ENCODE measurements at regions not wholly inside any gene's neighbourhood (a gene's known extent, or its start where the extent isn't known, plus 50 kb on each side); places are given as distances from the start of the nearest gene placed in this dataset.

- H4K20me1 ChIP-seq (ENCODE audit: insufficient read depth), result no peaks in the 10 kb centered on the region
- in situ Hi-C loops (cut with MboI), result no loop called here
Measured at GRCh38 chr4:31995943-31996901, 1276.1 kb downstream of the PCDH7 start.

GRCh38 chr4:31998807-31999206, 1278.6 kb downstream of the PCDH7 start:
- Histone ChIP-seq H3K36me3 (ENCODE audit: low read depth) (no peaks in the 10 kb centered on the region), H3K9me3 (ENCODE audit: low read depth) (peaks cover 2% of the 10 kb centered on the region), H3K4me1 (ENCODE audit: insufficient read depth) (no peaks in the 10 kb centered on the region), H3F3A (ENCODE audit: insufficient read depth) (no peaks in the 10 kb centered on the region), H3K9me2 (ENCODE audit: insufficient read depth) (no peaks in the 10 kb centered on the region), H3K4me2 (ENCODE audit: unreplicated experiment) (no peak overlapping the region), H3K79me2 (ENCODE audit: insufficient read depth) (no peaks in the 10 kb centered on the region), H3K27me3 (replicated peaks; ENCODE audit: insufficient read depth) (no peaks in the 10 kb centered on the region), H4K20me1 (ENCODE audit: insufficient read depth) (no peaks in the 10 kb centered on the region), H3K9ac (no peak overlapping the region), H3K27ac (no peak overlapping the region), H2AFZ (no peak overlapping the region), H3K4me3 (no peak overlapping the region)
- in situ Hi-C loops (cut with MboI), result no loop called here
- WGBS, 2 experiments (ENCODE audit: low coverage in 1 of 2, low lambda C conversion rate in 2 of 2, missing lambda C conversion rate in 2 of 2), result 4 to 9% methylated on average over 2 of the region's 2 CpGs
- TF ChIP-seq EZH2 (IDR thresholded peaks at IDR 0.05; ENCODE audit: insufficient read depth, poor library complexity, severe bottlenecking) (no peak), EZH2phosphoT487 (IDR thresholded peaks at IDR 0.05; ENCODE audit: insufficient read depth, low read depth) (no peak)
- DNase-seq, result no peak

More at GRCh38 chr4:31995943-31996901, 1276.1 kb downstream of the PCDH7 start:
- Histone ChIP-seq H3F3A (ENCODE audit: insufficient read depth) (no peaks in the 10 kb centered on the region), H3K4me3 (no peak overlapping the region), H3K36me3 (ENCODE audit: low read depth) (no peaks in the 10 kb centered on the region), H3K4me1 (ENCODE audit: insufficient read depth) (no peaks in the 10 kb centered on the region), H3K9me3 (ENCODE audit: low read depth) (peaks cover 2% of the 10 kb centered on the region), H3K27ac (no peak overlapping the region), H3K27me3 (replicated peaks; ENCODE audit: insufficient read depth) (no peaks in the 10 kb centered on the region), H3K4me2 (ENCODE audit: unreplicated experiment) (no peak overlapping the region), H2AFZ (no peak overlapping the region), H3K9ac (no peak overlapping the region), H3K9me2 (ENCODE audit: insufficient read depth) (no peaks in the 10 kb centered on the region), H3K79me2 (ENCODE audit: insufficient read depth) (no peaks in the 10 kb centered on the region)
- DNase-seq, result no peak
- no peak for TF ChIP-seq EZH2 (IDR thresholded peaks at IDR 0.05; ENCODE audit: insufficient read depth, poor library complexity, severe bottlenecking)
- no peak for TF ChIP-seq EZH2phosphoT487 (IDR thresholded peaks at IDR 0.05; ENCODE audit: insufficient read depth, low read depth)
- WGBS, 2 experiments (ENCODE audit: low coverage in 1 of 2, low lambda C conversion rate in 2 of 2, missing lambda C conversion rate in 2 of 2), result 78% methylated on average over 37 to 46 of the region's 55 CpGs

- Histone ChIP-seq H3K9ac (no peak overlapping the region), H3K79me2 (ENCODE audit: insufficient read depth) (no peaks in the 10 kb centered on the region), H3K36me3 (ENCODE audit: low read depth) (no peaks in the 10 kb centered on the region), H3K9me2 (ENCODE audit: insufficient read depth) (no peaks in the 10 kb centered on the region), H3K4me2 (ENCODE audit: unreplicated experiment) (no peak overlapping the region), H3K4me3 (no peak overlapping the region), H3K9me3 (ENCODE audit: low read depth) (peaks cover 2% of the 10 kb centered on the region), H4K20me1 (ENCODE audit: insufficient read depth) (no peaks in the 10 kb centered on the region), H2AFZ (no peak overlapping the region), H3F3A (ENCODE audit: insufficient read depth) (no peaks in the 10 kb centered on the region), H3K4me1 (ENCODE audit: insufficient read depth) (no peaks in the 10 kb centered on the region), H3K27me3 (replicated peaks; ENCODE audit: insufficient read depth) (no peaks in the 10 kb centered on the region), H3K27ac (no peak overlapping the region)
- TF ChIP-seq EZH2phosphoT487 (IDR thresholded peaks at IDR 0.05; ENCODE audit: insufficient read depth, low read depth) (no peak), EZH2 (IDR thresholded peaks at IDR 0.05; ENCODE audit: insufficient read depth, poor library complexity, severe bottlenecking) (no peak)
- in situ Hi-C loops (cut with MboI), result no loop called here
- no peak for DNase-seq
- WGBS, 2 experiments (ENCODE audit: low coverage in 1 of 2, low lambda C conversion rate in 2 of 2, missing lambda C conversion rate in 2 of 2), result 22 to 25% methylated on average over 1 of the region's 1 CpG
Measured at GRCh38 chr4:31999848-32000247, 1279.7 kb downstream of the PCDH7 start.

GRCh38 chr4:32000846-32001488, 1280.8 kb downstream of the PCDH7 start:
- H3K4me2 ChIP-seq (ENCODE audit: unreplicated experiment), result no peak overlapping the region
- H3F3A ChIP-seq (ENCODE audit: insufficient read depth), result no peaks in the 10 kb centered on the region
- no peak overlapping the region for H3K9ac ChIP-seq
- no peak overlapping the region for H3K27ac ChIP-seq
- no peaks in the 10 kb centered on the region for H3K27me3 ChIP-seq (replicated peaks; ENCODE audit: insufficient read depth)
- no peaks in the 10 kb centered on the region for H3K79me2 ChIP-seq (ENCODE audit: insufficient read depth)
- no peaks in the 10 kb centered on the region for H3K36me3 ChIP-seq (ENCODE audit: low read depth)
- H3K4me3 ChIP-seq, result no peak overlapping the region
- peaks cover 2% of the 10 kb centered on the region for H3K9me3 ChIP-seq (ENCODE audit: low read depth)
- TF ChIP-seq EZH2 (IDR thresholded peaks at IDR 0.05; ENCODE audit: insufficient read depth, poor library complexity, severe bottlenecking), result no peak
- no peak for TF ChIP-seq EZH2phosphoT487 (IDR thresholded peaks at IDR 0.05; ENCODE audit: insufficient read depth, low read depth)
- H3K4me1 ChIP-seq (ENCODE audit: insufficient read depth), result no peaks in the 10 kb centered on the region
- WGBS, 2 experiments (ENCODE audit: low coverage in 1 of 2, low lambda C conversion rate in 2 of 2, missing lambda C conversion rate in 2 of 2), result 51 to 56% methylated on average over 4 of the region's 4 CpGs
- no peak overlapping the region for H2AFZ ChIP-seq
- H3K9me2 ChIP-seq (ENCODE audit: insufficient read depth), result no peaks in the 10 kb centered on the region
- no peak for DNase-seq
- no peaks in the 10 kb centered on the region for H4K20me1 ChIP-seq (ENCODE audit: insufficient read depth)
- in situ Hi-C loops (cut with MboI), result no loop called here
